GM12891 (cell line): ENCODE measurements at regions not wholly inside any gene's neighbourhood (a gene's known extent, or its start where the extent isn't known, plus 50 kb on each side); places are given as distances from the start of the nearest gene placed in this dataset.

ENCODE experiments used
- POLR2AphosphoS5 ChIP-seq: IDR thresholded peaks from 2 replicates; pipeline ENCODE4 v1.6.1; 2011; ENCODE audit warnings: low read depth, low read length, control low read depth
- TAF1 ChIP-seq: IDR thresholded peaks from 2 replicates; pipeline ENCODE4 v1.6.1; 2011; ENCODE audit warnings: low read depth, low read length, control low read depth

DNA sequence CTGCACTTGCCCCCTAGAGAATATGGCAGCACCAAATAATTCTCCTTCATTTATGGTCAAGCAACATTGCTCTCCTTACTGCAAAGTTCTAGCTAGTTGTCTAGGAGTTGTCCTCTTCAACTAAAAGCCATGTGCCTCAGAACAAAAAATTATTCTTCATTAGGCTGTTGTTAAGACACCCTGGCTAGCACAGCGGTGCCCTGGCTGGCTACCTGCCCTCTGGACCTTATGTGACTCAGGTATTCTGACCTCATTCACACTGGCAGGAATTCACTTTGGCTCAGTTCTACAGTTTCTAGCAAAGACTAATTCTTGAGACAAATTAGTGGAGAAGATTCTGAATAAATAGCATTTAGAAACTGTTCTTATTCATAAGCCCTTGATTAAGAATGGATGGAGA, 224.4 kb upstream of the KRR1 start:
- TF ChIP-seq TAF1 (no peak), POLR2AphosphoS5 (no peak)
